ENCODE measurements at regions not wholly inside any gene's neighbourhood (a gene's known extent, or its start where the extent isn't known, plus 50 kb on each side); places are given as distances from the start of the nearest gene placed in this dataset.

DNA sequence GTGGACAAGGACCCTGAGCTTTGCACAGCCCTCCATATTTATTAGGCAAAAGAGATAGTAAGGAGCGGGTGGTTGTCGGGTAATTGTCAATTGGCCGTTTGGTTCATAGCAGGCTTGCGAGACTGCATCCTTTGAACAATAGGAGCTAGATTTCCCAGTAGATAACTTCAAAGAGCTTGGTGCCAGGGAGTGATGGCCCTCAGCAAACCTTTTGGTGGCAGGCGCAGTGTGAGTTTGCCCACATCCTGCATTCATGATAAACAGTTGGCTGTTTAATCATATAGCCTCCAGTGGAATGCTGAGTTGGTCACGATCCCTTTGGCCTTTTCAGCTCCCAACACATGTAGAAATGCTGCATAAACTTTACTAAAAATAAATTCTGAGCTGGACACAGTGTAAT, 156.9 kb downstream of the AKR1D1 start:
- TF ChIP-seq, protein P1, sequence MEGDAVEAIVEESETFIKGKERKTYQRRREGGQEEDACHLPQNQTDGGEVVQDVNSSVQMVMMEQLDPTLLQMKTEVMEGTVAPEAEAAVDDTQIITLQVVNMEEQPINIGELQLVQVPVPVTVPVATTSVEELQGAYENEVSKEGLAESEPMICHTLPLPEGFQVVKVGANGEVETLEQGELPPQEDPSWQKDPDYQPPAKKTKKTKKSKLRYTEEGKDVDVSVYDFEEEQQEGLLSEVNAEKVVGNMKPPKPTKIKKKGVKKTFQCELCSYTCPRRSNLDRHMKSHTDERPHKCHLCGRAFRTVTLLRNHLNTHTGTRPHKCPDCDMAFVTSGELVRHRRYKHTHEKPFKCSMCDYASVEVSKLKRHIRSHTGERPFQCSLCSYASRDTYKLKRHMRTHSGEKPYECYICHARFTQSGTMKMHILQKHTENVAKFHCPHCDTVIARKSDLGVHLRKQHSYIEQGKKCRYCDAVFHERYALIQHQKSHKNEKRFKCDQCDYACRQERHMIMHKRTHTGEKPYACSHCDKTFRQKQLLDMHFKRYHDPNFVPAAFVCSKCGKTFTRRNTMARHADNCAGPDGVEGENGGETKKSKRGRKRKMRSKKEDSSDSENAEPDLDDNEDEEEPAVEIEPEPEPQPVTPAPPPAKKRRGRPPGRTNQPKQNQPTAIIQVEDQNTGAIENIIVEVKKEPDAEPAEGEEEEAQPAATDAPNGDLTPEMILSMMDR (conservative IDR thresholded peaks at IDR 0.05; ENCODE audit: low read depth, low read length): no peak
- DNase-seq (ENCODE audit: low read depth): no peak
- no peak overlapping the region for H3K4me3 ChIP-seq (ENCODE audit: low read depth, low read length)

DNA sequence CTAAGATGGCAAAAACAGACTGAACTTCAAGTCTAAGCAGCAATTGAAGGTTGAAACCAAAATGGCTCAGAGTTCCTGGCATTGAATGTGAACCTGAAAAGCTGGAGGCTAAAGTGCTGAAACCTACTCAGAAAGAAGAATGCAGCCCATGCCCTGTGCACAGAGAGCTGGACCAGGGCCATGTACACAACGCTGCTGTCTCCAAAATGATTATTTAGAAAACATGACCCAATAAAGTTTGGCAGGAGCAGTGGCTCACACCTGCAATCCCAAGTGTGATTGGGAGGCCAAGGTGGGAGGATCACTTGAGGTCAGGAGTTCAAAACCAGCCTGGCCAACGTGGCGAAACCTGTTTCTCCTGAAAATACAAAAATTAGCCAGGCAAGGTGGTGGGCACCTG, 158.9 kb downstream of the AKR1D1 start:
- no peak overlapping the region for H3K4me3 ChIP-seq (ENCODE audit: low read depth, low read length)
- no peak for DNase-seq (ENCODE audit: low read depth)
- TF ChIP-seq, protein P1 (conservative IDR thresholded peaks at IDR 0.05; ENCODE audit: low read depth, low read length): no peak

DNA sequence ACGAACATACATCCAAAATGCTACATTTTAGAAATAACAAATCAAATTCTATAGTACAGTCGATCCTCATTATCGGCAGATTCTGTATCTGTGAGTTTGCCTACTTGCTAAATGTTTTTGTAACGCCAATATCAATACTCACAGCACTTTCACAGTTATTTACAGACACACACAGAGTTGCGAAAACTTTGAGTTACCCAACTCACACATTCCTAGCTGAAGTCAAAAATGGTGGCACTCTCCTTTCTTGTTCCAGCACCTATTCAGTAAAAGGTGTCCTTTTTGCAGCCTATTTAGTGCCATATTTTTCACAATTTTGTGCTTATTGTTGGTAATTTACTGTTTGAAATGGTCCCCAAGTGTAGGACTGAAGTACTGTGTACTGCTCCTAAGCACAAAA, 161.7 kb downstream of the AKR1D1 start:
- TF ChIP-seq, protein P1 (conservative IDR thresholded peaks at IDR 0.05; ENCODE audit: low read depth, low read length): no peak
- no peak for DNase-seq (ENCODE audit: low read depth)
- H3K4me3 ChIP-seq (ENCODE audit: low read depth, low read length): no peak overlapping the region

DNA sequence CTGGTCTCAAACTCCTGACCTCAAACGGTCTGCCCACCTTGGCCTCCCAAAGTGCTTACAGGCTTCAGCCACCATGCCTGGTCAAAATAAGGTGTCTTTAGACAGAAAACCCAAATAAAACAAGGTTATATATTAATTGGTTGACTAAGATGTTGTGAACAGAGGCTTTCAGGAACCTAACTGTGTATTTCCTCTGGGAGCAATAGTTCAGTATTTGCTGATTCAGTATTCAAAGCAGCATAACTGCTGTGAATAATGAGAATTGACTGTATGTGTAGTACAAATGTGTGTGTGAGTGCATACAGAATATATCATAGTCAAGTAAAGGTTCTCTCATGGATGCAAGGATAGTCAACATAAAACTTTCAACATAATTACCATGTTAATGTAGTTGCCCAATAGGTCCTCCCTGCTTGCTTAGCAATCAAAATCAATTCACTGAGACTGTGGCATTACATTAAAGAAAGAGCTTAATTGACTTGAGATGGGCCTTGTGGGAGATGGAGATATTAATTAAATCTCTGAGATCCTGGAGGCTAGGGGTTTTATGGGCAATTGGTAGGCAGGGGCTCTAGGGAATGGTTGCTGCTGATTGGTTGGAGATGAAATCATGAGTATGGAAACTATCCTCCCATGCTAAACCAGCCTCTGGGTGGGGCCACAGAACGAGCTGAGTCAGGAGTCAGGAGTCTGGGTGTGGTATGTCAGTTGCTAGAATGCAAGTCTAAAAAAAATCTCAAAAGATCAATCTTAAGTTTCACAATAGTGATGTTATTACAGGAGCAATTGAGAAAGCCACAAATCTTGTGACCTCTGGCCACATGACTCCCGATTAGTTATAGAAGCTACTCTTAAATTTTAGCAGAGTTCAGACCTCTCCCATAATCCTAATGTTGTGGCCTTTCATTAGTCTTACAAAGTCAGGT, 162.7 kb downstream of the AKR1D1 start:
- H3K4me3 ChIP-seq (ENCODE audit: low read depth, low read length): no peak overlapping the region
- peak; percentile 76 for DNase-seq (ENCODE audit: low read depth)
- TF ChIP-seq, protein P1 (conservative IDR thresholded peaks at IDR 0.05; ENCODE audit: low read depth, low read length): no peak

DNA sequence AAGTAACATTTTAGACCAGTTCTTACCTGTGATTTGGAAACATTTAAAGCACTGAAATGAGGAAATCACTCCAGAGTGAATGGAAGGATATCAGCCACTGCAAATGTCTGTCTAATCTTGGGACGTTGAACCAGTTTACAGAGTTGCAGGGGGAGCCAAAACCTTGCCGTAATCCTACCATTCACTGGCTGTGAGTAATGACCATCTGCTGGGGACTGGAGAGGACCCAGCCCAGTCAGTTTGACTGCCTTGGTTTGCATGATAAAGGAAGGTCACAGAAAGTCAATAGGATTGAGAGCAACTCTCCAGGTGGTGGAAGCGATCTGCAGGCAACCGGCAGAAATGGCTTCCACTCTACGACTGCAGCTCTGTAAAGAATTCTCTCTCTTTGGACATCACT, 167.2 kb downstream of the AKR1D1 start:
- DNase-seq (ENCODE audit: low read depth): peak; percentile 60
- H3K4me3 ChIP-seq (ENCODE audit: low read depth, low read length): no peak overlapping the region
- TF ChIP-seq, protein P1 (conservative IDR thresholded peaks at IDR 0.05; ENCODE audit: low read depth, low read length): peak; percentile 18

DNA sequence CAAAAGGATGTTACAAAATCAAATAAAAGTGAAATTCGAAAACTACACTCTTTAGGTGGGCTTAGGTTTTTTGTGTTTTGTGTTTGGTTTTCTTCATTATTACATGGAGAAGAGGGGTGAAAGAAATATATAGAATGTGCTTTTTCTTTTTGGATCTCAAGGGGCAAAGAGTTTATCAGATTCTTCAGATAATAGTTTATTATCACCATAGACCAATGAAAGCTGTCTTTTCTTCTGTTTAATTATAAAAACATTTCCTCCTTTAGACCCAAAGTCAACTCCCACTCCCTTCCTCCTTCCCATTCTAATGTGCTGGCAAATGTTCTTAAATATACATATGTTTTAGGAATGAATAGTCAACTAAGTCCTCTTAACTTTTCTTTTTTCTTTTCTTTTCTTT, 167.6 kb downstream of the AKR1D1 start:
- TF ChIP-seq, protein P1 (conservative IDR thresholded peaks at IDR 0.05; ENCODE audit: low read depth, low read length): no peak
- no peak for DNase-seq (ENCODE audit: low read depth)
- H3K4me3 ChIP-seq (ENCODE audit: low read depth, low read length): no peak overlapping the region

DNA sequence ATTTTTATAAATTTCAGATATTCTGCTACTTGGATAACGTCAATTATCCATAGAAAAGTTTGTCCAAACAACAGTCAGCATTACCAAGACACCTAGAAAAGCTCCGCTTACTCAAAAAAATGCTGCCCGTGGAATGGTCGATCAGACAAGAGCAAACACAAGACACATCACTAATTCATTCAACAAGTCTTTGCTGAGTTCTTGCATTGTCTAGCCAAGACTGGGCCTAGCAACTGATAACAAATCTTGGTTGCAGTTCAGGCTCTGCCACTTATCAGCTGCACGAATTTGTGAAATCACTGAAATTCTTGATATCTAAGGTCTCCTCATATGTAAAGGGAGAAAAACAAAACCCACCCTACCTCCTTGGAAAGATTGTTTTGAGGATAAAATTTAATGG, 168.3 kb downstream of the AKR1D1 start:
- TF ChIP-seq, protein P1 (conservative IDR thresholded peaks at IDR 0.05; ENCODE audit: low read depth, low read length): no peak
- no peak overlapping the region for H3K4me3 ChIP-seq (ENCODE audit: low read depth, low read length)
- no peak for DNase-seq (ENCODE audit: low read depth)
